Panc1 (cell line): ENCODE measurements at regions not wholly inside any gene's neighbourhood (a gene's known extent, or its start where the extent isn't known, plus 50 kb on each side); places are given as distances from the start of the nearest gene placed in this dataset.

Experiments used
- CTCF ChIP-seq: fragments of 450-650 bp; IDR thresholded peaks from 2 replicates; pipeline ENCODE4 v1.5.1; 2017; ENCODE audit warnings: mild to moderate bottlenecking
- POLR2AphosphoS5 ChIP-seq: IDR thresholded peaks from 2 replicates; pipeline ENCODE4 v1.6.1; 2012; ENCODE audit warnings: mild to moderate bottlenecking, low read depth, low read length, moderate library complexity
- REST ChIP-seq, 2 experiments: IDR thresholded peaks; 2 replicates each; pipeline ENCODE4 v1.6.1; 2011 to 2012; ENCODE audit warnings: low read depth in 2 of 2, control low read depth in 1 of 2, low read length in 1 of 2, mild to moderate bottlenecking in 1 of 2, moderate library complexity in 1 of 2; ENCODE audit not compliant: insufficient read depth in 1 of 2
- SIN3A ChIP-seq: IDR thresholded peaks from 2 replicates; pipeline ENCODE4 v1.6.1; 2012; ENCODE audit warnings: low read depth, mild to moderate bottlenecking, low read length, moderate library complexity, borderline replicate concordance; ENCODE audit not compliant: insufficient read depth
- TCF7L2 ChIP-seq: IDR thresholded peaks from 2 replicates; pipeline ENCODE4 v1.6.1; 2011; ENCODE audit warnings: mild to moderate bottlenecking, low read depth, low read length, inconsistent platforms

- no peak for TF ChIP-seq CTCF
- no peak for TF ChIP-seq POLR2AphosphoS5
- no peak for TF ChIP-seq REST (IDR thresholded peaks at IDR 0.05; ENCODE audit: insufficient read depth in 1 of 2, low read depth in 2 of 2, low read length in 1 of 2)
- no peak for TF ChIP-seq SIN3A
- TF ChIP-seq TCF7L2: no peak
Measured at GRCh38 chr12:5230861-5231260, 187.2 kb downstream of the KCNA5 start.
